Effector CD8-positive, alpha-beta T cell (primary cell): ENCODE measurements at regions not wholly inside any gene's neighbourhood (a gene's known extent, or its start where the extent isn't known, plus 50 kb on each side); places are given as distances from the start of the nearest gene placed in this dataset.

ENCODE experiments used
- DNase-seq: peaks from one replicate; lab custom pipeline; 2025; lab: John Stamatoyannopoulos, UW

- DNase-seq = no peak
These were observed 51.9 kb upstream of the USP47 start for GRCh38 chr11:11789735-11790369.

DNA sequence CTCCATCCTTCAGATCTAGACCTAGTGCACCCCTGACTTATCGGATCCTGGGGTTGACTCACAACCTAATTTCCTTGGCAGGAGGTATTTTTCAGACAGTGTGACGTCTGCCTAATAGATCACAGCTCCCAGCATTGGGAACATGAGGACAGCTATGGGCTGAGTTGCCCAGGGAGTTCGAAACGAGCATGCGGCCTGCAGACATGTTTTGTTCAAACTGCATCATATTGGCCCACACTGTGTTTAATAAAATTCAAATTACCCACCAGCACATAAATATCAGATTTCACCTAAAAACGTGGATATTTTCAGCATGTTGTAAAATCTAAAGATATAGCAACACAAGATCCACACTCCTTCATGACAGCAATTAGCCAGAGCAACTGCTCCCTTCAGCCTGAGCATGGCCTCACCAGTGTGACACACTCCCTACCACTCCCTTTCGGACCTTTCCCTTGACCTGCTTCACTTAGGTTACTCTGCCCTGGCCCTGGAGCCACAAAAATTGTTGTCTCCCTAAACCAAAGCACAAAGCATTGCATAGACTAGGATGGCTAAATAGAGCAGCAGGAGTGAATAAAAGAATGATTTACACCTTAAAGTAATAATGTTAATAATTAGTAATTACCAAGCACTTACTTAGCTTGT, 53.6 kb upstream of the USP47 start:
- DNase-seq = no peak

DNA sequence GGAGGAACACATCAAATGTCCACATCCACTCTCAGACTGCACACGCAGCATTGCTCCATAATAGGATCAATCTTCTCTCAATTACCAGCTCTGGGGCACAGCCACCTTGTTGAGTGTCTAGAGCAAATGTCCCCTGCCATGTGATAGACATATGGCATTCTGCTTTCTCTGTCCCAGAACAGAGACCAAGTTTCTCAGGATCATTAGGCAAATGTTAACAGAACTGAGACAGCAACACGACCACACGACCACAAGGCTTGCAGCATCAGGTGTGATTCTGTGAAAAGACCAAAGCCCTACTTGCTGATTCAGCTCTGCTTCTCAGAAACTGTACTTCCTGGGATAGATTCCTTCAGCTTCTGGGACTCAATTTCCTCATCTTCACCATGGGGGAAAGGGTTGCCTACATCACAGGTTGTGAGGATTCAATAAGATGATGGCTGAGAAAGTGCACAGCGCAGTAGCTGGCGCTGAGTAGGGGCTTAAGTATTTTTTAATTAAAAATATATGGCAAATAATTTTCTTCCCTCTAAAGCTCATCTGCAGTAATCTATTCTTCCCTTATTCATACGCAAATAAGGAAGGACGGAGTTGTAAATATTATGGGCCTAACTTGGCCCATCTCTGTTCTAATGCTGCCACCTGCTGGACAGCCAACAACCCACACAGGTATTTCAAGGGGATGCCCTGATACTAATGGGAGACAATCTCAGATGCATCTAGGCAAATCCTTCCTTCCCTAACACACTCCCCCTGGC, 54.3 kb upstream of the USP47 start:
- DNase-seq = peak; percentile 50

DNA sequence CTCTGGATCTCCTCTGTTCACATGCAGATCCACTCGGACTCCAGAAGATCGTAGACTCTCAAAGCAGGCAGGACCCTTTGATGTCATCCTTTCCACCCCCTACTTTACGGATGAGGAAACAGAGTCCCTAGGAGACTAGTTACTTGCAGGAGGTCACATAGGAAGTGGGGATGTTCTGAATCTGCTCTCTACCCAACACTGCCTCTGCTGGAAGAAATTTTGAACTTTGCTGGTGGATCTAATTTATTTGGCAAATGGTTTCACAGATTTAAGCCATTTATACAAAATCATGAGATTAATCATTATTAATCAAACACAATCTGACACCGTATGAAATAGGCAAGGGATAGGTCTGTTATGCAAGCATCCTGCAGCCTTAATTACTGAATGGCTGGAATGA, 55.0 kb upstream of the USP47 start:
- no peak for DNase-seq

DNA sequence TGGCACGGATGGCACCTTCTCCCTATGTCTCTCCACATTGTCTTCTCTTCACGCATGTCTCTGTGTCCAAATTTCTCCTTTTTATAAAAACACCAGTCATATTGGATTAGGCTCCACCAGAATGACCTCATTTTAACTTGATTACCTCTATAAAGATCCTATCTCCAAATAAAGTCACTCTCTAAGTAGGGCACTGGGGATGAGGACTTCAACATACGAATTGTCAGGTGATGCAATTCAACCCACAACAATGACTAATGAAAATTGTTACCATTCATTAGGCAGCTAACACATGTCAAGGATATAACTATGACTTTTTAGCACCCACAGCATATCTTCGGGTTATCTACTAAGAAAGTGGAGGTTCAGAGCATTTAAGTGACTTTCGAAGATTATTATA, 55.5 kb upstream of the USP47 start:
- no peak for DNase-seq

DNA sequence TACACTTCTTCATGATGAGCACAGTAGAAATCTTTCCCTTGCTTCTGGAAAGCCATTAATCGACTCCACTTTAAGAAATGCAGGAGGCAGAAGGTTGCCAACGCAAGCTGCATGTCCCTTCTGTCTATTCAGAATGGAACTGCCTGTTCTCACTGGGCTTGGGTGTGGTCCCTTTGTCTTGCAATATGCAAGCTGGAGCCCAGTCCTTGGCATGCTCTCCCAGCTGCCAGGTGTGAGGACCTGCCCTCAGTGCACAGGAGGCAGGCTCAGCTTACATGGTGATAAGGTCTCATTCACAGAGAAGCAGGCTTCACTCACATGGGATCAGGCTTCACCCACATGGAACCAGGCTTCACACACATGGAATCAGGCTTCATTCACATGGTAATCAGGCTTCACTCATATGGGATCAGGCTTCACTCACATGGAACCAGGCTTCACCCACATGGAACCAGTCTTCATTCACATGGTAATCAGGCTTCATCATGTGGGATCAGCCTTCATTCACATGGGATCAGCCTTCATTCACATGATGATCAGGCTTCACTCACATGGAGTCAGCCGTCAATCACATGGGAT, 59.2 kb upstream of the USP47 start:
- DNase-seq = no peak

DNA sequence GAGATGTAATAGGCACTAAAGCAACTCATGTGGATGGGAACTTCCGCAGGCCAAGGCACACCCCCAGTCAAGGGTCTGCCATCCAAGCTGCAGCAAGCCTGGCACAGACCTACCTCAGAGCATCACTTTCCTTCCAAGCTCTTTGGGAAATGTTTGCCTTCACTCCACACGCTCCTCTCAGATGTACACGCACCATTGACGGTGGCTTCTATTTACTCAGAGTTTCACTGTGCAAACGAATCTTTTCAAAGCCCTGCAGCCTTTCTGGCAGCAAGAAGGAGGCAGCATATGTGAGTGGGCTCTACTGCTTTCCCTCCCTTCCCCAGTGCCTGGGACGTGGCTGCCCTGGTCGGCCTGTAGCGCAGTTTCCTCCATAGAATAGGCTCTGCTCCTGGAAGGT, 60.9 kb upstream of the USP47 start:
- no peak for DNase-seq

GRCh38 chr11:11779975-11780374, 61.8 kb upstream of the USP47 start:
- no peak for DNase-seq

DNA sequence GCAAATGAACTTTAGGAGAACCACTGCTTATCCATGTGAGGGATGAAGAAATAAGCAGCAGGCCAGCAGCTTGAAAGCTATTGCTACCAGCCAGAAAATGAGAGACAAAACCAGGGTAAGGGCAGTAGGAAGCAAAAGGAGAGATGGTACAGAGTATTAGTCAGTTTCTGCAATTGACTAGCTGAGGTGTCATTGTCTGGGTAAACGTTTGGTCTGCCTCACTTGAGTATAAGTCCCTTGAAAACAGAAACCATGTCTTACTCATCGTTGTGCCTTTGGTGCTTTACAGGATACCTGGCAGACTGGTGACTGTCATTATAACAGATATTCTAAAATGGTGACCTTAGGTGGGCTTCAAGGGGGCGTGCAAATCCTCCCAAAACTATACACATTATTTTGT, 63.9 kb upstream of the USP47 start:
- DNase-seq = no peak

DNA sequence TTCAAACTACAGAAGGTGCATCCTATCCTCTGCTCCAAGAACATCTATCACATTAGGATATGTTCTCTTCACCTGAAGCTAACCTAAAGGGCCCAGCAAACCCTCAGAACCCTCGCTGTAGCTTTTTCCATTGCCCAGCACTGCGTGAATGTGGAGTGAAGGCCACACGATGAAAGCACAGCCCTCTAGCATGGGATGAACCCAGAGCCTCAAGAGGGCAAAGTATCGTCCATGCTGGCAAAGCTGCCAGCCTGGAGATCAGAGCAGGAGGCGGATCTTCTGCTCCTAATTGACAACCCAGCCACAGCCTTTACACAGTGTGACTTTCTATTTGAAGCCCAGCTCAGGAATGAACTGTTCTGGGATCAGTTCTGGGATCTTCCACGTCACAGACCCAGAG, 65.1 kb upstream of the USP47 start:
- DNase-seq = no peak

DNA sequence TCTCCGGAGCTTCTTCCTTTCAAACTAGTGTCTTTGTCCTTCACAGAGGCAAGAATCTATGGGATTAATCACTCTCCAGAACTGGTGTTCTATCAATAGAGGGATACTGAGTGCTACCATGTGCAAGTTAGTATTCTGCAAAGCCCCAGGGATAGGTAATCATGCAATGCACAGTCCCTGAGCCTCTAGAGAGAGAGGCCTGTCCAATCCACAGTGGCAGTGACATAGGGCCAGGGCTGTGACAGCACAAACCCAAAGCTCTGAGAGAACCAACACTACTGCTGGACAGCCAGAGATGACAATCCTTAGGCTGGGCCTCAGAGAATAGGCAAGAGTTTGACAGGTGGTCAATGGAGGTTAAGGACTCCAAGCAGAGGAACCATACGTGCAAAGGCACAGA, 66.8 kb upstream of the USP47 start:
- no peak for DNase-seq

- DNase-seq = no peak
These were observed 68.8 kb upstream of the USP47 start for GRCh38 chr11:11772865-11773515.

DNA sequence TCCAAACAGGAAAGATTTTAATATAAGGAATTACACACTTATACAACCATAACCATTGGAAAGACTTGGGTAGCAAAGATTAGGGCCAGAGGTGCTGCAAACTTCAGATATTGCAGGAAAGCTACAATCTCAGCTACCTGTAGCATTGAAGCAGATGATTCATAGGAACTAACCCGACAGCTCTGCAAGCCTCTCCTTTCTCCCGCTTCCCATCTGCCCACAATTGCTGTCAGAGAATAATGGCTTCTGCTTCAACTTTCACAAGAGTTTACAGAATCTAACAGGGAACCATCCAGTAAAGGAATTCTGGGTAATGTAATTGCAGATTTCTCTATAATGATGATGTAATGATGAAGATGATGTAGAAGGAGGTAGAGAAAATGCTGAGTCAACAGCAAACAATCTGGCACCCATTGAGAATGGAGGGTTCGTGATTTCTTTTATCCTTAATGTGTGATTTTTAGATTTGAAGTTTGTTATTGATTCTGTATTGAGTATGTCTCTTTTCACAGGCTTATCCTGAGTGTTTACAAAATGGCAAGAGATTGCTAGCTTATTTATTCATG, 70.8 kb upstream of the USP47 start:
- no peak for DNase-seq

GRCh38 chr11:11770296-11770695, 71.5 kb upstream of the USP47 start:
- no peak for DNase-seq

- no peak for DNase-seq
These were observed 72.0 kb upstream of the USP47 start for GRCh38 chr11:11769782-11770181.

DNA sequence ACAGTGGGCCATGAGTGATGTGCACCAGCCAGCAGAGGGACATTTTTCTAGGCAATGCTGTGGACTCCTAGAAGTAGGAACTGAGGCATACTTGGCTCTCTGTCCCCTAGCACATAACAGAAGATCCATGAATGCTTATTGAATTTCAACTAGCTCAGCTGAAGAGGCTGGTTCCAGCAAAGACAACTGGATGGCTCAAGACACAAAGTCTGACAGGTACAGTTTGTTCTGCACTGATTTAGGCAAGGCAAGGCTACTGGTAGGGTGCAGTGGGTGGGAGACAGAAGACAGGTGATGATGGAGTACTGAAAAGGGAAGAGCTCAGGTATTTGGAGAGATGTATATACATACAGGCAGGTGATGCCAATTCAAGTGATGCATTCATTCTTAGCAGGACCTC, 72.4 kb upstream of the USP47 start:
- no peak for DNase-seq

DNA sequence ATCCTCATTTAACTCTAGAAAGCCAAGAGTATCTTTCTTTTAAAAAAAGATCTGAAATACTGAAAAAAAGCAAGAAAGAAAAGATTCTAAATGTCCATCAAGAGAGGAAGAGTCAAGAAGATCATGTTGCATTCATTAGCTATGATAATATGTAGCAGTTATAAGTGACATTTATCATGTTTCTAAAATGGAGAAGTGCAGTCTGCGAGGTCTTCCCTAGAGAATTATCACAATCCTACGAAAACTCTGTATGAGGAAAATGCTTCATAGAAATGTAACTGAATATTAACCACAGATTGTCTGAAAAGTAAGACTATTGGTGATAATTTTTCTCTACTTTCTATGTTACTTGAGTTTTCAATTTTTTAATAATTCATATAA, 77.4 kb upstream of the USP47 start:
- DNase-seq = no peak

DNA sequence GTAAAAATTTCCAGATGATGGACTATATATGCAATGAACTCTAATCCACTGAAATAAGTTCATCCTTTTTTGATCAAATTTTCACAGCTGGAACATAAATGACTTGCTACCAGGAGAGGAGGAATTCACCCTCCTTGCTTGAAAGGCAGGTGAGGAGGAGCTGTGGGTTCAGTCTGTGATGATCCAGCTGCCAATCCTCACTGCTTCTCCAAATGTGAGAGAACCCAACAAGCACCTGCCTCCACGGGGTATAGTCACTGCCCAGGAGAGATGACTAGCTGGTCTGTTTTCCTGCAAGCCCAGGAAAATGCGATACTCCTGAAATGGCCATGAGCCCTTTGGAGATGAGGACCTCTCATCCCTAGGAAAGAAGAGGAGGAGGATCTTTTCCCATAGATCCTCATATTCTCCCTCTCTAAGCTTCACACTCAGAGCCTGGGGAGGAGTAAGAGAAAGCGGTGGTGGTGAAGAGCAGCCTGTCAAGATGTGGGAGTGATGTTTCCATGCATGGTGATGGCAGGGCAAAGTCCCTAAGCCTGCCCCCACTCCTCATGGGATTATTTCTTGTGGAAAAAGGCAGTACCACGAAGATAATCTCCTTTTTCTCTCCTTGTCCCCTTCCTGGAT, 77.9 kb upstream of the USP47 start:
- DNase-seq = no peak

GRCh38 chr11:11760838-11761237, 80.9 kb upstream of the USP47 start:
- DNase-seq = no peak

DNA sequence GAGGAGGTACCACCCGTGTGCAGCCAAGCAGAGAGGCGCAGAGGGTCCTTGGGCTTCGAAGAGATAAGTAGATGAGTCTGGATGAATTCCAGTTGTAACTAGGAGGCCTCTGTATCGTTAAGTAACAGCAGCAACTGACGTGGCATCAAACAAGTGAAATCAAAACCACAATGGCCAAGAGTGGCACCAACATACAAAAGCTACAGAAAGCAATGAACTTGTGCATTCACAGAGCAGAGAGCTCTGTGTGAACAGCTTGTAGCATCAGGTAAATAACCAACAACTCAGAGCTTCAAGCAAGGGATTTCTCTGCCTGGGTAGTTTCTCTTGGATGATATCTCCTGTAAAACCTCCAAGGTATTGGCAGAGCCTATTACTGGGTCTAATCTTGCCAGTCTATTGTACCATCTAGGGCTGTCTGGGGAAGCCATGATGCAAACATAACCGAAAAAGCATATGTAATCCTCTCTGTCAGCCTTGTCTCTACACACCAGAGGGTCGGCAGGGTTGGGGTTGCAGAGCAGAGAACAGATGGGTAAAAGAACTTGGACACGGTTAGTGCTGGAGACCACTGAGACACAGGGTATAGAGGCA, 83.1 kb upstream of the USP47 start:
- DNase-seq = no peak

GRCh38 chr11:11757909-11758308, 83.9 kb upstream of the USP47 start:
- DNase-seq = no peak
